Kidney epithelial cell (primary cell): ENCODE measurements at regions not wholly inside any gene's neighbourhood (a gene's known extent, or its start where the extent isn't known, plus 50 kb on each side); places are given as distances from the start of the nearest gene placed in this dataset.

Experiments used
- DNase-seq: peaks from one replicate; pipeline ENCODE4 v3.0.0-alpha.2; 2010; ENCODE audit warnings: low read depth
- H3K27me3 ChIP-seq: 2 replicates; pipeline ENCODE4 v1.6.0; 2011; ENCODE audit warnings: low read length; ENCODE audit not compliant: control insufficient read depth, insufficient read depth
- H3K36me3 ChIP-seq: 2 replicates; pipeline ENCODE4 v1.5.1; 2011; ENCODE audit warnings: low read length; ENCODE audit not compliant: control insufficient read depth, insufficient read depth
- H3K4me3 ChIP-seq: 2 replicates; pipeline ENCODE4 v1.5.1; 2011; ENCODE audit warnings: low read depth, mild to moderate bottlenecking, control low read depth, low read length
- CTCF ChIP-seq: IDR thresholded peaks from 2 replicates; pipeline ENCODE4 v1.5.1; 2011; ENCODE audit warnings: mild to moderate bottlenecking, moderate library complexity, low read length, control low read depth, inconsistent platforms; ENCODE audit not compliant: insufficient read depth, poor library complexity, severe bottlenecking

GRCh38 chr5:2542821-2543220, 208.7 kb downstream of the IRX2 start:
- Histone ChIP-seq H3K36me3 (no peaks in the 10 kb centered on the region), H3K4me3 (no peak overlapping the region), H3K27me3 (no peaks in the 10 kb centered on the region)
- no peak for DNase-seq
- TF ChIP-seq CTCF: no peak

GRCh38 chr5:2542026-2542425, 209.5 kb downstream of the IRX2 start:
- DNase-seq: no peak
- no peaks in the 10 kb centered on the region for H3K27me3 ChIP-seq
- TF ChIP-seq CTCF: no peak
- H3K36me3 ChIP-seq: no peaks in the 10 kb centered on the region
- H3K4me3 ChIP-seq: no peak overlapping the region

GRCh38 chr5:2538169-2538568, 213.3 kb downstream of the IRX2 start:
- Histone ChIP-seq H3K36me3 (no peaks in the 10 kb centered on the region), H3K4me3 (no peak overlapping the region), H3K27me3 (no peaks in the 10 kb centered on the region)
- no peak for TF ChIP-seq CTCF
- no peak for DNase-seq

GRCh38 chr5:2537378-2538145, 213.9 kb downstream of the IRX2 start:
- H3K36me3 ChIP-seq: no peaks in the 10 kb centered on the region
- no peak overlapping the region for H3K4me3 ChIP-seq
- H3K27me3 ChIP-seq: no peaks in the 10 kb centered on the region
- no peak for TF ChIP-seq CTCF
- DNase-seq: no peak

DNA sequence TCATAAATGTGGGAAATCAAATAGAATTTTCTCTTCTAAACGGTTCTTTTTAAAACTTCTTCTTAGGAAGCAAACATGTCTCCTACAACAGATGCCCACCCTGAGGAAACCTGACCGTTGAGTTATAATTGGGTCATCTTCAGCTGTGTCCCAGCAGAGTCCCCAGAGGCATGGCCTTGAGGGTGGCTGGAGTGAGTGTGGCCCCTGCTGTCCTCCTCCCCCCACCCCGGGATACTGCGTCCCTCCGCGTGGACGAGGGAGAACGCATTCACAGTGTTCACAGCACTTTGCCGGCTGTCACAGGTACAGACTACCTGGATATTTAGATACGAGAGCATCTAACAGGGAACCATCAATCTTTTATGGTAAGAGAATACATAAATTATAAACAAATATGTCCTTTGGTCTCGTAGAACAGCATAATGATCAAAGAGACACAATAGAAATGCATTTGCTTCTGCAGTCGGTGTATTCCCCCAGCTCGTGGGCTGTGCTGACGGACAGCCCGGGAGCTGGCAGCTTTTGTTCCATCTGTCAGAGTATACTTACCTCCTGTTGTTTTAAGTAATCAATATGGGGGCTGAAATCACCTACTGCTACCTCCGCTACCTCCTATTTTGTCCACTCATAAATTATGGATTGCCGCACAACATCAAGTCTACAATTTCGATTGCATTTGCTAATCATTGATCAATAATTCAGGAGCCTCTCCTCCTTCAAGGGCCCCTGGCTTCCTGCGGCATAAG, 214.7 kb downstream of the IRX2 start:
- TF ChIP-seq CTCF: no peak
- H3K27me3 ChIP-seq: no peaks in the 10 kb centered on the region
- H3K36me3 ChIP-seq: no peaks in the 10 kb centered on the region
- no peak for DNase-seq
- no peak overlapping the region for H3K4me3 ChIP-seq

- H3K36me3 ChIP-seq: no peaks in the 10 kb centered on the region
- TF ChIP-seq CTCF: no peak
- no peak for DNase-seq
- no peaks in the 10 kb centered on the region for H3K27me3 ChIP-seq
- H3K4me3 ChIP-seq: no peak overlapping the region
These were observed 216.5 kb downstream of the IRX2 start for GRCh38 chr5:2534970-2535369.
